Peyer's patch (tissue), 4 donors: ENCODE measurements at regions not wholly inside any gene's neighbourhood (a gene's known extent, or its start where the extent isn't known, plus 50 kb on each side); places are given as distances from the start of the nearest gene placed in this dataset.

ENCODE experiments used
- CTCF ChIP-seq, 6 experiments: fragments of 450-650 bp in 4 of 6; fragments of 200-600 bp in 2 of 6; sonication (generic) in 1 of 6; IDR thresholded peaks; one replicate each; pipeline ENCODE4 v1.5.1; 2017 to 2019; ENCODE audit warnings: antibody characterized with exemption in 6 of 6, mild to moderate bottlenecking in 3 of 6, moderate library complexity in 1 of 6
- POLR2A ChIP-seq, 2 donors: fragments of 450-650 bp; IDR thresholded peaks; one replicate each; pipeline ENCODE4 v1.5.1; 2017; ENCODE audit warnings: antibody characterized with exemption in 2 of 2, mild to moderate bottlenecking in 2 of 2, moderate library complexity in 2 of 2

- TF ChIP-seq CTCF (IDR thresholded peaks at IDR 0.05) (no peak), POLR2A (IDR thresholded peaks at IDR 0.05) (no peak)
Observed at GRCh38 chr2:225737556-225737955, 338.0 kb downstream of the NYAP2 start.
